Heart left ventricle (tissue), 13 donors: ENCODE measurements at regions not wholly inside any gene's neighbourhood (a gene's known extent, or its start where the extent isn't known, plus 50 kb on each side); places are given as distances from the start of the nearest gene placed in this dataset.

ENCODE experiments used
- POLR2A ChIP-seq, 2 donors: fragments of 450-650 bp; IDR thresholded peaks; one replicate each; pipeline ENCODE4 v1.6.1; 2017; ENCODE audit warnings: antibody characterized with exemption in 2 of 2, mild to moderate bottlenecking in 2 of 2, moderate library complexity in 2 of 2
- TF ChIP-seq, protein P1 (sequence below), 12 donors: fragments of 200-600 bp; sonication (generic) in 4 of 12; IDR thresholded peaks; one replicate each; pipeline versions ENCODE4 v1.5.0 to v1.8.0; 2018 to 2022; ENCODE audit warnings: antibody characterized with exemption in 12 of 12, mild to moderate bottlenecking in 5 of 12
- donor health status: ischemic (EF 13 %, LVEDD 7.1; RV severe dilation, severe dysfunction).
- donor health status: DM: no; HTN: yes; CAD: no.
- donor health status: DM: no; HTN: no; CAD: no.
- donor health status: ischemic (EF 25% LVEDD 6.9; RV normal size, moderate dysfunction).
- donor health status: ischemic (EF 25% LVEDD 5.7; RV mildly dilated, moderate dysfunction).
- donor health status: ischemic (EF 35%, LVEDD 5.7; RV mildly dilated, moderate dysfunction).
- donor health status: nonischemic (EF 11% LVEDD 7.7; RV severe dilation, severe dysfunction).
- donor health status: DM: yes; HTN: yes; CAD: no.
- donor health status: PGD.
- donor health status: ischemic (EF 29% LVEDD 5.4; RV normal size, mild dysfunction).
- donor health status: nonischemic (EF 23%, LVEDD 6.1; RV moderate dilation, normal function).

DNA sequence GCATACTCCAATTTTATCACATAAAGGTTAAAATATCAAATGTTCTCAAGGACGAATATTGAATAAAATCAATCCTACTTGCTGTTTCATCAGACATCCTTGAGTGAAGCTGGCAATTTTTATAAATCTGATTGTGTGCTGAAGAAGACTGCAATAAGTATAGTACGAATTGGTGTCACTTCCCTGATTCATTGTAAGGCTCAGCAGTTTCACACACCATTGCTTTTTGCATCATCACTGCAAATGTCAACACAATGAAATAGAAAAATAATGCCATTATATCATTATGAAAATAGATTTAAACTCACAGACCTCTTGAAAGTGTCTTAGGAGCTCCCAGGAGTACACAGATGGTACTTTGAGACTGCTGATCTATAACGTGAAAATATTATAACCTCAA is 172.5 kb downstream of the ANKRD50 start:
- TF ChIP-seq, protein P1, sequence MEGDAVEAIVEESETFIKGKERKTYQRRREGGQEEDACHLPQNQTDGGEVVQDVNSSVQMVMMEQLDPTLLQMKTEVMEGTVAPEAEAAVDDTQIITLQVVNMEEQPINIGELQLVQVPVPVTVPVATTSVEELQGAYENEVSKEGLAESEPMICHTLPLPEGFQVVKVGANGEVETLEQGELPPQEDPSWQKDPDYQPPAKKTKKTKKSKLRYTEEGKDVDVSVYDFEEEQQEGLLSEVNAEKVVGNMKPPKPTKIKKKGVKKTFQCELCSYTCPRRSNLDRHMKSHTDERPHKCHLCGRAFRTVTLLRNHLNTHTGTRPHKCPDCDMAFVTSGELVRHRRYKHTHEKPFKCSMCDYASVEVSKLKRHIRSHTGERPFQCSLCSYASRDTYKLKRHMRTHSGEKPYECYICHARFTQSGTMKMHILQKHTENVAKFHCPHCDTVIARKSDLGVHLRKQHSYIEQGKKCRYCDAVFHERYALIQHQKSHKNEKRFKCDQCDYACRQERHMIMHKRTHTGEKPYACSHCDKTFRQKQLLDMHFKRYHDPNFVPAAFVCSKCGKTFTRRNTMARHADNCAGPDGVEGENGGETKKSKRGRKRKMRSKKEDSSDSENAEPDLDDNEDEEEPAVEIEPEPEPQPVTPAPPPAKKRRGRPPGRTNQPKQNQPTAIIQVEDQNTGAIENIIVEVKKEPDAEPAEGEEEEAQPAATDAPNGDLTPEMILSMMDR (IDR thresholded peaks at IDR 0.05): no peak
- TF ChIP-seq POLR2A (IDR thresholded peaks at IDR 0.05): no peak
